ENCODE measurements at regions not wholly inside any gene's neighbourhood (a gene's known extent, or its start where the extent isn't known, plus 50 kb on each side); places are given as distances from the start of the nearest gene placed in this dataset.

- Histone ChIP-seq H3K23ac (ENCODE audit: low read length in 2 of 2) (no peak overlapping the region), H4K8ac (ENCODE audit: low read length) (no peak overlapping the region), H3K4ac (ENCODE audit: low read depth in 1 of 2, low read length in 2 of 2) (no peak overlapping the region), H3K27ac (ENCODE audit: low read length, poor library complexity, severe bottlenecking) (no peak overlapping the region), H3K9me3 (ENCODE audit: control insufficient read depth, low read length) (no peaks in the 10 kb centered on the region), H3K9ac (ENCODE audit: low read length) (no peak overlapping the region), H3K14ac (ENCODE audit: low read length in 2 of 2) (no peak overlapping the region), H3K4me1 (ENCODE audit: control insufficient read depth, insufficient read depth, low read depth, low read length) (no peaks in the 10 kb centered on the region), H3K79me1 (replicated peaks; ENCODE audit: low read length, poor library complexity, severe bottlenecking) (no peaks in the 10 kb centered on the region), H3K27me3 (ENCODE audit: control insufficient read depth in 1 of 2, insufficient read depth in 1 of 2, low read length in 2 of 2) (peaks cover 0 to 7% of the 10 kb centered on the region in 2 experiments), H3K18ac (ENCODE audit: low read depth in 1 of 2, low read length in 2 of 2) (no peak overlapping the region), H3K4me2 (ENCODE audit: low read length, poor library complexity, severe bottlenecking) (no peak overlapping the region), H2BK12ac (ENCODE audit: low read length in 2 of 2) (no peak overlapping the region), H3K36me3 (ENCODE audit: control insufficient read depth in 1 of 2, insufficient read depth in 2 of 2, low read depth in 1 of 2, low read length in 2 of 2) (no peaks in the 10 kb centered on the region), H4K91ac (ENCODE audit: low read length) (no peak overlapping the region), H2BK120ac (ENCODE audit: low read depth, low read length) (no peak overlapping the region), H2AK5ac (ENCODE audit: low read length, severe bottlenecking) (no peak overlapping the region), H2BK5ac (ENCODE audit: low read depth, low read length, poor library complexity, severe bottlenecking) (no peak overlapping the region), H2AFZ (ENCODE audit: low read depth, low read length) (no peak overlapping the region), H2BK15ac (ENCODE audit: low read depth, poor library complexity, severe bottlenecking) (no peak overlapping the region), H3K4me3 (ENCODE audit: insufficient read depth in 1 of 2, low read depth in 1 of 2, low read length in 2 of 2) (no peak overlapping the region)
- 62% methylated on average over 2 of the region's 2 CpGs for WGBS
- DNase-seq, result no peak
Measured at GRCh38 chr1:60296794-60297193, 223.2 kb upstream of the C1orf87 start.

GRCh38 chr1:60292140-60292539 is 218.6 kb upstream of the C1orf87 start:
- no peak overlapping the region for H3K4me3 ChIP-seq (ENCODE audit: insufficient read depth in 1 of 2, low read depth in 1 of 2, low read length in 2 of 2)
- H4K8ac ChIP-seq (ENCODE audit: low read length), result no peak overlapping the region
- H3K9me3 ChIP-seq (ENCODE audit: control insufficient read depth, low read length), result no peaks in the 10 kb centered on the region
- H2BK5ac ChIP-seq (ENCODE audit: low read depth, low read length, poor library complexity, severe bottlenecking), result no peak overlapping the region
- no peak overlapping the region for H3K14ac ChIP-seq (ENCODE audit: low read length in 2 of 2)
- H3K27me3 ChIP-seq (ENCODE audit: control insufficient read depth in 1 of 2, insufficient read depth in 1 of 2, low read length in 2 of 2), result peaks cover 0 to 4% of the 10 kb centered on the region in 2 experiments
- no peak overlapping the region for H3K23ac ChIP-seq (ENCODE audit: low read length in 2 of 2)
- H3K9ac ChIP-seq (ENCODE audit: low read length), result no peak overlapping the region
- no peak overlapping the region for H2BK120ac ChIP-seq (ENCODE audit: low read depth, low read length)
- no peaks in the 10 kb centered on the region for H3K4me1 ChIP-seq (ENCODE audit: control insufficient read depth, insufficient read depth, low read depth, low read length)
- H2BK12ac ChIP-seq (ENCODE audit: low read length in 2 of 2), result no peak overlapping the region
- no peak overlapping the region for H3K4me2 ChIP-seq (ENCODE audit: low read length, poor library complexity, severe bottlenecking)
- H3K79me1 ChIP-seq (replicated peaks; ENCODE audit: low read length, poor library complexity, severe bottlenecking), result no peaks in the 10 kb centered on the region
- no peak overlapping the region for H3K27ac ChIP-seq (ENCODE audit: low read length, poor library complexity, severe bottlenecking)
- no peak overlapping the region for H2AFZ ChIP-seq (ENCODE audit: low read depth, low read length)
- no peak overlapping the region for H3K4ac ChIP-seq (ENCODE audit: low read depth in 1 of 2, low read length in 2 of 2)
- no peak for DNase-seq
- WGBS, result no CpG with 5 or more reads among the region's 1 CpG
- H4K91ac ChIP-seq (ENCODE audit: low read length), result no peak overlapping the region
- no peak overlapping the region for H2BK15ac ChIP-seq (ENCODE audit: low read depth, poor library complexity, severe bottlenecking)
- no peaks in the 10 kb centered on the region for H3K36me3 ChIP-seq (ENCODE audit: control insufficient read depth in 1 of 2, insufficient read depth in 2 of 2, low read depth in 1 of 2, low read length in 2 of 2)
- H2AK5ac ChIP-seq (ENCODE audit: low read length, severe bottlenecking), result no peak overlapping the region
- no peak overlapping the region for H3K18ac ChIP-seq (ENCODE audit: low read depth in 1 of 2, low read length in 2 of 2)

- Histone ChIP-seq H3K9ac (ENCODE audit: low read length) (no peak overlapping the region), H3K4ac (ENCODE audit: low read depth in 1 of 2, low read length in 2 of 2) (no peak overlapping the region), H2BK120ac (ENCODE audit: low read depth, low read length) (no peak overlapping the region), H3K27me3 (ENCODE audit: control insufficient read depth in 1 of 2, insufficient read depth in 1 of 2, low read length in 2 of 2) (peaks cover 0 to under 1% of the 10 kb centered on the region in 2 experiments), H2AFZ (ENCODE audit: low read depth, low read length) (no peak overlapping the region), H2BK5ac (ENCODE audit: low read depth, low read length, poor library complexity, severe bottlenecking) (no peak overlapping the region), H3K79me1 (replicated peaks; ENCODE audit: low read length, poor library complexity, severe bottlenecking) (no peaks in the 10 kb centered on the region), H3K18ac (ENCODE audit: low read depth in 1 of 2, low read length in 2 of 2) (no peak overlapping the region), H3K36me3 (ENCODE audit: control insufficient read depth in 1 of 2, insufficient read depth in 2 of 2, low read depth in 1 of 2, low read length in 2 of 2) (no peaks in the 10 kb centered on the region), H2AK5ac (ENCODE audit: low read length, severe bottlenecking) (no peak overlapping the region), H3K4me1 (ENCODE audit: control insufficient read depth, insufficient read depth, low read depth, low read length) (no peaks in the 10 kb centered on the region), H2BK15ac (ENCODE audit: low read depth, poor library complexity, severe bottlenecking) (no peak overlapping the region), H2BK12ac (ENCODE audit: low read length in 2 of 2) (no peak overlapping the region), H4K91ac (ENCODE audit: low read length) (no peak overlapping the region), H3K27ac (ENCODE audit: low read length, poor library complexity, severe bottlenecking) (no peak overlapping the region), H3K4me3 (ENCODE audit: insufficient read depth in 1 of 2, low read depth in 1 of 2, low read length in 2 of 2) (no peak overlapping the region), H3K14ac (ENCODE audit: low read length in 2 of 2) (no peak overlapping the region), H3K23ac (ENCODE audit: low read length in 2 of 2) (no peak overlapping the region), H4K8ac (ENCODE audit: low read length) (no peak overlapping the region), H3K4me2 (ENCODE audit: low read length, poor library complexity, severe bottlenecking) (no peak overlapping the region), H3K9me3 (ENCODE audit: control insufficient read depth, low read length) (no peaks in the 10 kb centered on the region)
- 88% methylated on average over 6 of the region's 6 CpGs for WGBS
- no peak for DNase-seq
Measured at GRCh38 chr1:60290393-60290792, 216.8 kb upstream of the C1orf87 start.

GRCh38 chr1:60287536-60287935 is 214.0 kb upstream of the C1orf87 start:
- Histone ChIP-seq H3K9ac (ENCODE audit: low read length) (no peak overlapping the region), H3K4ac (ENCODE audit: low read depth in 1 of 2, low read length in 2 of 2) (no peak overlapping the region), H3K36me3 (ENCODE audit: control insufficient read depth in 1 of 2, insufficient read depth in 2 of 2, low read depth in 1 of 2, low read length in 2 of 2) (no peaks in the 10 kb centered on the region), H3K27ac (ENCODE audit: low read length, poor library complexity, severe bottlenecking) (no peak overlapping the region), H4K8ac (ENCODE audit: low read length) (no peak overlapping the region), H3K14ac (ENCODE audit: low read length in 2 of 2) (no peak overlapping the region), H3K27me3 (ENCODE audit: control insufficient read depth in 1 of 2, insufficient read depth in 1 of 2, low read length in 2 of 2) (no peaks in the 10 kb centered on the region), H2BK15ac (ENCODE audit: low read depth, poor library complexity, severe bottlenecking) (no peak overlapping the region), H3K18ac (ENCODE audit: low read depth in 1 of 2, low read length in 2 of 2) (no peak overlapping the region), H3K79me1 (replicated peaks; ENCODE audit: low read length, poor library complexity, severe bottlenecking) (no peaks in the 10 kb centered on the region), H3K4me2 (ENCODE audit: low read length, poor library complexity, severe bottlenecking) (no peak overlapping the region), H3K4me3 (ENCODE audit: insufficient read depth in 1 of 2, low read depth in 1 of 2, low read length in 2 of 2) (no peak overlapping the region), H4K91ac (ENCODE audit: low read length) (no peak overlapping the region), H2AK5ac (ENCODE audit: low read length, severe bottlenecking) (no peak overlapping the region), H2BK5ac (ENCODE audit: low read depth, low read length, poor library complexity, severe bottlenecking) (no peak overlapping the region), H3K4me1 (ENCODE audit: control insufficient read depth, insufficient read depth, low read depth, low read length) (no peaks in the 10 kb centered on the region), H2BK12ac (ENCODE audit: low read length in 2 of 2) (no peak overlapping the region), H2BK120ac (ENCODE audit: low read depth, low read length) (no peak overlapping the region), H3K23ac (ENCODE audit: low read length in 2 of 2) (no peak overlapping the region), H2AFZ (ENCODE audit: low read depth, low read length) (no peak overlapping the region), H3K9me3 (ENCODE audit: control insufficient read depth, low read length) (no peaks in the 10 kb centered on the region)
- WGBS, result 89% methylated on average over 1 of the region's 1 CpG
- no peak for DNase-seq
